ENCODE measurements at regions not wholly inside any gene's neighbourhood (a gene's known extent, or its start where the extent isn't known, plus 50 kb on each side); places are given as distances from the start of the nearest gene placed in this dataset.

- TF ChIP-seq CTCF (IDR thresholded peaks at IDR 0.05 in 2 of 3, conservative IDR thresholded peaks at IDR 0.05 in 1 of 3; ENCODE audit: control insufficient read depth in 2 of 3, extremely low read depth in 1 of 3, insufficient read depth in 1 of 3, low read depth in 3 of 3, low read length in 3 of 3) (no peak), TBL1XR1 (IDR thresholded peaks at IDR 0.05; ENCODE audit: low read depth, low read length) (no peak), HDAC2 (IDR thresholded peaks at IDR 0.05) (no peak), SKIL (IDR thresholded peaks at IDR 0.05; ENCODE audit: low read depth, poor library complexity, severe bottlenecking) (no peak), PAX5 (IDR thresholded peaks at IDR 0.05; ENCODE audit: borderline replicate concordance, low read depth, low read length) (no peak)
Measured at GRCh38 chr1:98480271-98480670, 181.2 kb upstream of the SNX7 start (continued).

- WGBS (ENCODE audit: insufficient coverage, insufficient replicate concordance, low lambda C conversion rate, missing lambda C conversion rate), result 21% methylated on average over 3 of the region's 3 CpGs
- intact Hi-C loops (cut with micrococcal nuclease; ENCODE audit: unreplicated experiment), result no loop called here
- DNase-seq (ENCODE audit: low read depth, low spot score) (no peak), ATAC-seq (no peak), FAIRE-seq (no peak)
- Histone ChIP-seq H3K9me3 (replicated peaks; ENCODE audit: control insufficient read depth, insufficient read depth, low read length) (no peaks in the 10 kb centered on the region), H3K36me3 (ENCODE audit: control insufficient read depth in 2 of 2, insufficient read depth in 2 of 2, low read length in 1 of 2) (no peaks in the 10 kb centered on the region), H3K4me3 (no peak overlapping the region), H3K9ac (ENCODE audit: control insufficient read depth, insufficient read depth, low read length) (no peak overlapping the region), H3K4me2 (ENCODE audit: control insufficient read depth, insufficient read depth) (no peak overlapping the region), H3K27me3 (replicated peaks in 1 of 2; ENCODE audit: control insufficient read depth in 2 of 2, insufficient read depth in 2 of 2, low read length in 1 of 2) (no peaks in the 10 kb centered on the region), H4K20me1 (ENCODE audit: control insufficient read depth, insufficient read depth) (no peaks in the 10 kb centered on the region), H2AFZ (ENCODE audit: control insufficient read depth, low read depth, low read length) (no peak overlapping the region), H3K79me2 (ENCODE audit: control insufficient read depth, insufficient read depth, low read length) (no peaks in the 10 kb centered on the region), H3K27ac (ENCODE audit: control insufficient read depth, insufficient read depth) (no peak overlapping the region), H3K4me1 (ENCODE audit: control insufficient read depth, insufficient read depth, low read length) (no peaks in the 10 kb centered on the region)
- no TSS peak for BruUV-seq (replicated peaks)
- no peak for TF ChIP-seq SREBF2 (IDR thresholded peaks at IDR 0.05; ENCODE audit: low read length)
- no peak for TF ChIP-seq POLR2AphosphoS5 (IDR thresholded peaks at IDR 0.05; ENCODE audit: low read length)
- TF ChIP-seq JUNB (IDR thresholded peaks at IDR 0.05), result no peak
- TF ChIP-seq NFYB (IDR thresholded peaks at IDR 0.05; ENCODE audit: insufficient read depth, low read depth, low read length), result no peak
- no peak for TF ChIP-seq YBX1 (IDR thresholded peaks at IDR 0.05)
- TF ChIP-seq RELB (IDR thresholded peaks at IDR 0.05; ENCODE audit: low read depth), result no peak
- no peak for TF ChIP-seq IKZF2 (IDR thresholded peaks at IDR 0.05)
- TF ChIP-seq E2F8 (IDR thresholded peaks at IDR 0.05; ENCODE audit: low read depth, partially characterized antibody), result no peak
- no peak for TF ChIP-seq CBX3 (IDR thresholded peaks at IDR 0.05; ENCODE audit: borderline replicate concordance, low read depth)
- in situ Hi-C loops (cut with MboI), result no loop called here
- ChIA-PET RAD21 (ENCODE audit: unreplicated experiment) (no interaction called here), POLR2A (no interaction called here), SMC1A (ENCODE audit: uncharacterized antibody, unreplicated experiment) (interaction anchor here (0.6 to 0.8 kb wide), 2 partner anchors 64 to 1440 kb away, joined by 3 to 4 read pairs; no protein-coding TSS in a partner anchor), CTCF (no interaction called here)
Measured at GRCh38 chr1:98478121-98478520, 183.4 kb upstream of the SNX7 start.

All from GM12878 (cell line).